HEK293 (cell line): ENCODE measurements at regions not wholly inside any gene's neighbourhood (a gene's known extent, or its start where the extent isn't known, plus 50 kb on each side); places are given as distances from the start of the nearest gene placed in this dataset.

Source experiments
- CTCF ChIA-PET: fragments of 350-600 bp; formaldehyde crosslinking; extraction: SDS; loops from one replicate; lab custom pipeline; 2021; ENCODE audit warnings: antibody characterized with exemption; lab: Yijun Ruan, JAX
- POLR2A ChIA-PET: fragments of 300-600 bp; formaldehyde crosslinking; extraction: SDS; loops from one replicate; lab custom pipeline; 2020; ENCODE audit warnings: antibody characterized with exemption, inconsistent platforms; lab: Yijun Ruan, JAX
- H3K27ac ChIP-seq: fragments of 200-500 bp; sonication (Bioruptor generic); 2 replicates; pipeline ENCODE4 v1.5.1; 2014; ENCODE audit warnings: low read depth, low read length, control low read depth, inconsistent platforms; ENCODE audit errors: extremely low read depth
- H3K36me3 ChIP-seq, 2 experiments: fragments of 200-500 bp in 1 of 2; sonication (Bioruptor generic) in 1 of 2; 1 replicate in 1 of 2; 2 replicates in 1 of 2; pipeline ENCODE4 v1.5.1; 2014 to 2017; ENCODE audit warnings: inconsistent platforms in 2 of 2, low read length in 2 of 2; ENCODE audit not compliant: control insufficient read depth in 2 of 2, insufficient read depth in 1 of 2
- H3K4me1 ChIP-seq: fragments of 200-500 bp; sonication (Bioruptor generic); 2 replicates; pipeline ENCODE4 v1.5.1; 2014; ENCODE audit warnings: mild to moderate bottlenecking, low read length, inconsistent platforms; ENCODE audit not compliant: control insufficient read depth, insufficient read depth
- H3K4me3 ChIP-seq: 2 replicates; pipeline ENCODE4 v1.5.1; 2011; ENCODE audit warnings: low read depth, mild to moderate bottlenecking, control low read depth, low read length, moderate library complexity
- H3K9me3 ChIP-seq: fragments of 200-500 bp; sonication (Bioruptor generic); 2 replicates; pipeline ENCODE4 v1.5.1; 2014; ENCODE audit warnings: low read depth, low read length, inconsistent platforms; ENCODE audit not compliant: control insufficient read depth, insufficient read depth
- BCL11B ChIP-seq: fragments of 450-650 bp; formaldehyde crosslinking; IDR thresholded peaks from 2 replicates; pipeline ENCODE4 v1.5.1; 2016; ENCODE audit warnings: low read depth, missing biosample characterization, missing genetic modification characterization
- GFI1B ChIP-seq: fragments of 450-650 bp; formaldehyde crosslinking; IDR thresholded peaks from 2 replicates; pipeline ENCODE4 v1.5.1; 2016; ENCODE audit warnings: missing biosample characterization, missing genetic modification characterization
- GLIS1 ChIP-seq: fragments of 450-650 bp; formaldehyde crosslinking; IDR thresholded peaks from 2 replicates; pipeline ENCODE4 v1.5.1; 2016; ENCODE audit warnings: missing biosample characterization, missing genetic modification characterization
- HOXA7 ChIP-seq: sonication (generic); formaldehyde crosslinking; IDR thresholded peaks from 2 replicates; pipeline ENCODE4 v1.8.1; 2022; ENCODE audit warnings: missing genetic modification reagents, borderline replicate concordance
- KLF10 ChIP-seq: fragments of 450-650 bp; IDR thresholded peaks from 2 replicates; pipeline ENCODE4 v1.5.1; 2018; ENCODE audit warnings: missing biosample characterization, mild to moderate bottlenecking, missing genetic modification characterization
- RBAK ChIP-seq: fragments of 450-650 bp; formaldehyde crosslinking; IDR thresholded peaks from 2 replicates; pipeline ENCODE4 v1.5.1; 2016; ENCODE audit warnings: missing biosample characterization, missing genetic modification characterization
- SCRT1 ChIP-seq: fragments of 450-650 bp; formaldehyde crosslinking; IDR thresholded peaks from 2 replicates; pipeline ENCODE4 v1.5.1; 2016; ENCODE audit warnings: missing biosample characterization, missing genetic modification characterization, borderline replicate concordance
- SP3 ChIP-seq: fragments of 450-650 bp; formaldehyde crosslinking; IDR thresholded peaks from 2 replicates; pipeline ENCODE4 v1.5.1; 2016; ENCODE audit warnings: missing biosample characterization, missing genetic modification characterization
- ZFP3 ChIP-seq: fragments of 450-650 bp; formaldehyde crosslinking; IDR thresholded peaks from 2 replicates; pipeline ENCODE4 v1.5.1; 2016; ENCODE audit warnings: low read depth, missing biosample characterization, missing genetic modification characterization
- ZFP69B ChIP-seq: fragments of 450-650 bp; formaldehyde crosslinking; IDR thresholded peaks from 2 replicates; pipeline ENCODE4 v1.5.1; 2016; ENCODE audit warnings: missing biosample characterization, missing genetic modification characterization
- ZNF16 ChIP-seq: fragments of 450-650 bp; formaldehyde crosslinking; IDR thresholded peaks from 2 replicates; pipeline ENCODE4 v1.5.1; 2016; ENCODE audit warnings: low read depth, missing biosample characterization, missing genetic modification characterization
- ZNF266 ChIP-seq: fragments of 450-650 bp; formaldehyde crosslinking; IDR thresholded peaks from 2 replicates; pipeline ENCODE4 v1.5.1; 2016; ENCODE audit warnings: missing biosample characterization, missing genetic modification characterization, low read depth
- ZNF366 ChIP-seq: fragments of 450-650 bp; formaldehyde crosslinking; conservative IDR thresholded peaks from 2 replicates; pipeline ENCODE4 v1.5.1; 2016; ENCODE audit warnings: missing biosample characterization, missing genetic modification characterization
- ZNF391 ChIP-seq: fragments of 450-650 bp; formaldehyde crosslinking; IDR thresholded peaks from 2 replicates; pipeline ENCODE4 v1.5.1; 2016; ENCODE audit warnings: low read depth, missing biosample characterization, missing genetic modification characterization, borderline replicate concordance
- ZNF544 ChIP-seq: fragments of 450-650 bp; formaldehyde crosslinking; IDR thresholded peaks from 2 replicates; pipeline ENCODE4 v1.5.0; 2017; ENCODE audit warnings: missing biosample characterization, missing genetic modification characterization
- ZNF707 ChIP-seq: fragments of 450-650 bp; formaldehyde crosslinking; IDR thresholded peaks from 2 replicates; pipeline ENCODE4 v1.5.1; 2016; ENCODE audit warnings: missing biosample characterization, missing genetic modification characterization
- ZSCAN16 ChIP-seq: fragments of 450-650 bp; formaldehyde crosslinking; IDR thresholded peaks from 2 replicates; pipeline ENCODE4 v1.5.1; 2016; ENCODE audit warnings: missing biosample characterization, missing genetic modification characterization
- TF ChIP-seq, protein P1 (sequence below): fragments of 450-650 bp; formaldehyde crosslinking; IDR thresholded peaks from 2 replicates; pipeline ENCODE4 v1.5.1; 2016; ENCODE audit warnings: missing biosample characterization, missing genetic modification characterization
- TF ChIP-seq, protein P2 (sequence below): fragments of 450-650 bp; formaldehyde crosslinking; IDR thresholded peaks from 2 replicates; pipeline ENCODE4 v1.5.1; 2016; ENCODE audit warnings: missing biosample characterization, missing genetic modification characterization, low read depth
- TF ChIP-seq, protein P3 (sequence below): fragments of 450-650 bp; formaldehyde crosslinking; IDR thresholded peaks from 2 replicates; pipeline ENCODE4 v1.5.1; 2016; ENCODE audit warnings: missing biosample characterization, missing genetic modification characterization
- TF ChIP-seq, protein P4 (sequence below): fragments of 450-650 bp; formaldehyde crosslinking; IDR thresholded peaks from 2 replicates; pipeline ENCODE4 v1.5.1; 2016; ENCODE audit warnings: missing biosample characterization, missing genetic modification characterization

DNA sequence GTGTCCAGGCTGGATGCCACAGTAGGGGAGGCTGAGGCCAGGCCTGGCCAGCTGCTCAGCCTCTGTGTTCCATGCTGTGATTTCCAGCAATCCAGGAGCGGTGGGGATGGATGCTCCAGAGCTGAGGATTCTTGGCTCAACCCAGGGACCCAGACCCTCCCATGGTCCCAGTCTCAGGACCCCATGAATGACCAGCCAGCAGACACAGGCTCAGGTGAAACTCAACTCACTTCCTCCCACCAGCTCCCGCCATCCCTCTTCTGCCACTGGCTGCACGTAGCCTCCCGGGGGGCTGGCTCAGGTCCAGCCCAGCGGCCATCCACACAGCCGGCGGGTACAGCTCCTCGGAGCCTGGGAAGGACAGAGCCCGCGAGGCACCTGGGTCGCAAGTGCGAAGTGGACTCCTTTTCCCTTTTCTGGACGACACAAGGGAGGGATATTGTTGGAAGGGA is 54.5 kb upstream of the DACT2 start (continued):
- TF ChIP-seq, protein P1, sequence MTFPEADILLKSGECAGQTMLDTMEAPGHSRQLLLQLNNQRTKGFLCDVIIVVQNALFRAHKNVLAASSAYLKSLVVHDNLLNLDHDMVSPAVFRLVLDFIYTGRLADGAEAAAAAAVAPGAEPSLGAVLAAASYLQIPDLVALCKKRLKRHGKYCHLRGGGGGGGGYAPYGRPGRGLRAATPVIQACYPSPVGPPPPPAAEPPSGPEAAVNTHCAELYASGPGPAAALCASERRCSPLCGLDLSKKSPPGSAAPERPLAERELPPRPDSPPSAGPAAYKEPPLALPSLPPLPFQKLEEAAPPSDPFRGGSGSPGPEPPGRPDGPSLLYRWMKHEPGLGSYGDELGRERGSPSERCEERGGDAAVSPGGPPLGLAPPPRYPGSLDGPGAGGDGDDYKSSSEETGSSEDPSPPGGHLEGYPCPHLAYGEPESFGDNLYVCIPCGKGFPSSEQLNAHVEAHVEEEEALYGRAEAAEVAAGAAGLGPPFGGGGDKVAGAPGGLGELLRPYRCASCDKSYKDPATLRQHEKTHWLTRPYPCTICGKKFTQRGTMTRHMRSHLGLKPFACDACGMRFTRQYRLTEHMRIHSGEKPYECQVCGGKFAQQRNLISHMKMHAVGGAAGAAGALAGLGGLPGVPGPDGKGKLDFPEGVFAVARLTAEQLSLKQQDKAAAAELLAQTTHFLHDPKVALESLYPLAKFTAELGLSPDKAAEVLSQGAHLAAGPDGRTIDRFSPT (tag by site-specific recombination), result no peak
- TF ChIP-seq, protein P2, sequence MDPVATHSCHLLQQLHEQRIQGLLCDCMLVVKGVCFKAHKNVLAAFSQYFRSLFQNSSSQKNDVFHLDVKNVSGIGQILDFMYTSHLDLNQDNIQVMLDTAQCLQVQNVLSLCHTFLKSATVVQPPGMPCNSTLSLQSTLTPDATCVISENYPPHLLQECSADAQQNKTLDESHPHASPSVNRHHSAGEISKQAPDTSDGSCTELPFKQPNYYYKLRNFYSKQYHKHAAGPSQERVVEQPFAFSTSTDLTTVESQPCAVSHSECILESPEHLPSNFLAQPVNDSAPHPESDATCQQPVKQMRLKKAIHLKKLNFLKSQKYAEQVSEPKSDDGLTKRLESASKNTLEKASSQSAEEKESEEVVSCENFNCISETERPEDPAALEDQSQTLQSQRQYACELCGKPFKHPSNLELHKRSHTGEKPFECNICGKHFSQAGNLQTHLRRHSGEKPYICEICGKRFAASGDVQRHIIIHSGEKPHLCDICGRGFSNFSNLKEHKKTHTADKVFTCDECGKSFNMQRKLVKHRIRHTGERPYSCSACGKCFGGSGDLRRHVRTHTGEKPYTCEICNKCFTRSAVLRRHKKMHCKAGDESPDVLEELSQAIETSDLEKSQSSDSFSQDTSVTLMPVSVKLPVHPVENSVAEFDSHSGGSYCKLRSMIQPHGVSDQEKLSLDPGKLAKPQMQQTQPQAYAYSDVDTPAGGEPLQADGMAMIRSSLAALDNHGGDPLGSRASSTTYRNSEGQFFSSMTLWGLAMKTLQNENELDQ (tag by site-specific recombination), result no peak
- TF ChIP-seq RBAK (tag by site-specific recombination) (no peak), KLF10 (tag by site-specific recombination) (no peak), GLIS1 (tag by site-specific recombination) (no peak), ZNF266 (tag by site-specific recombination) (no peak), BCL11B (tag by site-specific recombination) (no peak), HOXA7 (no peak), GFI1B (tag by site-specific recombination) (no peak), SCRT1 (tag by site-specific recombination) (no peak)

DNA sequence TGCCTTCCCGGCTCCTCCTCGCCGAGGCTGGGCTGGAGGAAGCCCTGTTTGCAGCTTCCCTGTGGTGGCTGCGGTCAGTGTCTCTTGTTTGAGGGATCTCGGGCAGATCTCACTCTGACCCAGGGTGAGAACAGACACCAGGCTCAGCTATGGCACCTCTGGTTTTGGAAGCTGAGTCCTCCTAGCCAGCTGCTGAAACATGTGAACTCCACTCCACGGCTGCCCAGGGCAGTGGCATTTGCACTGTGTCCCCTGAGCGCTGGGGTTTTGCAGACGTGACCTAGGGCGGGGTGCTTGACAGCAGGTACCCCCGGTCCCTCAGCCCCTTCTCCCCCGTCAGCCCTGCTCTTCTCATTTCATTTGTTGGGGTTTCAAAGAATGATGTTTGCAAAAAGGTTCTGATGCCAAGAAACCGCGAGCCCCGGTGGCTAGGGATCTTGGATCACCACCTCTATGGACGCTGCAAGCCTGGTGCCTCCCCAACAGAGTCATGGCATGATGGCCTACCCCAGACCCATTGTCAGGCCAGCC is 55.0 kb upstream of the DACT2 start:
- Histone ChIP-seq H3K4me3 (no peak overlapping the region), H3K9me3 (no peaks in the 10 kb centered on the region), H3K27ac (no peak overlapping the region), H3K4me1 (no peaks in the 10 kb centered on the region), H3K36me3 (no peaks in the 10 kb centered on the region)
- CTCF ChIA-PET, result no interaction called here
- POLR2A ChIA-PET, result interaction anchor here (1.1 kb wide), 1 partner anchor 13 kb away, joined by 3 read pairs; no protein-coding TSS in a partner anchor
- no peak for TF ChIP-seq ZFP3 (tag by site-specific recombination)
- no peak for TF ChIP-seq SP3 (tag by site-specific recombination)
- no peak for TF ChIP-seq ZNF16 (tag by site-specific recombination)
- no peak for TF ChIP-seq ZNF391
- TF ChIP-seq ZNF707, result no peak
- TF ChIP-seq ZNF366 (tag by site-specific recombination), result no peak
- TF ChIP-seq, protein P3, sequence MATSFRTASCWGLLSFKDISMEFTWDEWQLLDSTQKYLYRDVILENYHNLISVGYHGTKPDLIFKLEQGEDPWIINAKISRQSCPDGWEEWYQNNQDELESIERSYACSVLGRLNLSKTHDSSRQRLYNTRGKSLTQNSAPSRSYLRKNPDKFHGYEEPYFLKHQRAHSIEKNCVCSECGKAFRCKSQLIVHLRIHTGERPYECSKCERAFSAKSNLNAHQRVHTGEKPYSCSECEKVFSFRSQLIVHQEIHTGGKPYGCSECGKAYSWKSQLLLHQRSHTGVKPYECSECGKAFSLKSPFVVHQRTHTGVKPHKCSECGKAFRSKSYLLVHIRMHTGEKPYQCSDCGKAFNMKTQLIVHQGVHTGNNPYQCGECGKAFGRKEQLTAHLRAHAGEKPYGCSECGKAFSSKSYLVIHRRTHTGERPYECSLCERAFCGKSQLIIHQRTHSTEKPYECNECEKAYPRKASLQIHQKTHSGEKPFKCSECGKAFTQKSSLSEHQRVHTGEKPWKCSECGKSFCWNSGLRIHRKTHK (tag by site-specific recombination), result no peak
- TF ChIP-seq ZFP69B (tag by site-specific recombination), result no peak
- TF ChIP-seq, protein P4, sequence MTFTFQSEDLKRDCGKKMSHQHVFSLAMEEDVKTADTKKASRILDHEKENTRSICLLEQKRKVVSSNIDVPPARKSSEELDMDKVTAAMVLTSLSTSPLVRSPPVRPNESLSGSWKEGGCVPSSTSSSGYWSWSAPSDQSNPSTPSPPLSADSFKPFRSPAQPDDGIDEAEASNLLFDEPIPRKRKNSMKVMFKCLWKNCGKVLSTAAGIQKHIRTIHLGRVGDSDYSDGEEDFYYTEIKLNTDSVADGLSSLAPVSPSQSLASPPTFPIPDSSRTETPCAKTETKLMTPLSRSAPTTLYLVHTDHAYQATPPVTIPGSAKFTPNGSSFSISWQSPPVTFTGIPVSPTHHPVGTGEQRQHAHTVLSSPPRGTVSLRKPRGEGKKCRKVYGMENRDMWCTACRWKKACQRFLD, result no peak
- TF ChIP-seq ZNF544 (tag by site-specific recombination), result no peak
- no peak for TF ChIP-seq ZSCAN16
